ENCODE measurements at regions not wholly inside any gene's neighbourhood (a gene's known extent, or its start where the extent isn't known, plus 50 kb on each side); places are given as distances from the start of the nearest gene placed in this dataset.

- Histone ChIP-seq H3K4me1 (ENCODE audit: control insufficient read depth in 1 of 2, insufficient read depth in 1 of 2, low read depth in 1 of 2, low read length in 1 of 2) (no peaks in the 10 kb centered on the region), H3K27ac (no peak overlapping the region), H3K27me3 (peaks cover 20% of the 10 kb centered on the region), H3K9me3 (no peaks in the 10 kb centered on the region), H3K4me3 (ENCODE audit: low read depth in 1 of 2, low read length in 1 of 2) (no peak overlapping the region), H3K36me3 (no peaks in the 10 kb centered on the region)
- no peak for TF ChIP-seq CTCF (IDR thresholded peaks at IDR 0.05)
These were observed 135.7 kb downstream of the EVA1A start for GRCh38 chr2:75424936-75425619.

GRCh38 chr2:75421986-75422385 is 138.8 kb downstream of the EVA1A start:
- Histone ChIP-seq H3K27ac (no peak overlapping the region), H3K9me3 (no peaks in the 10 kb centered on the region), H3K27me3 (peaks cover 15% of the 10 kb centered on the region), H3K4me3 (ENCODE audit: low read depth in 1 of 2, low read length in 1 of 2) (no peak overlapping the region), H3K4me1 (ENCODE audit: control insufficient read depth in 1 of 2, insufficient read depth in 1 of 2, low read depth in 1 of 2, low read length in 1 of 2) (no peaks in the 10 kb centered on the region), H3K36me3 (no peaks in the 10 kb centered on the region)
- TF ChIP-seq CTCF (IDR thresholded peaks at IDR 0.05): no peak

GRCh38 chr2:75416420-75417342 is 144.1 kb downstream of the EVA1A start:
- peaks cover 9% of the 10 kb centered on the region for H3K27me3 ChIP-seq
- no peak overlapping the region for H3K27ac ChIP-seq
- no peaks in the 10 kb centered on the region for H3K36me3 ChIP-seq
- no peaks in the 10 kb centered on the region for H3K9me3 ChIP-seq
- no peak for TF ChIP-seq CTCF (IDR thresholded peaks at IDR 0.05)
- H3K4me1 ChIP-seq (ENCODE audit: control insufficient read depth in 1 of 2, insufficient read depth in 1 of 2, low read depth in 1 of 2, low read length in 1 of 2): no peaks in the 10 kb centered on the region
- H3K4me3 ChIP-seq (ENCODE audit: low read depth in 1 of 2, low read length in 1 of 2): no peak overlapping the region

GRCh38 chr2:75415731-75416130 is 145.0 kb downstream of the EVA1A start:
- Histone ChIP-seq H3K27me3 (peaks cover 3% of the 10 kb centered on the region), H3K4me1 (ENCODE audit: control insufficient read depth in 1 of 2, insufficient read depth in 1 of 2, low read depth in 1 of 2, low read length in 1 of 2) (no peaks in the 10 kb centered on the region), H3K27ac (no peak overlapping the region), H3K9me3 (no peaks in the 10 kb centered on the region), H3K36me3 (no peaks in the 10 kb centered on the region), H3K4me3 (ENCODE audit: low read depth in 1 of 2, low read length in 1 of 2) (no peak overlapping the region)
- TF ChIP-seq CTCF (IDR thresholded peaks at IDR 0.05): no peak

- Histone ChIP-seq H3K4me3 (ENCODE audit: low read depth in 1 of 2, low read length in 1 of 2) (no peak overlapping the region), H3K27ac (no peak overlapping the region)
These were observed 145.6 kb downstream of the EVA1A start for GRCh38 chr2:75415111-75415626.

More at GRCh38 chr2:75415111-75415626, 145.6 kb downstream of the EVA1A start:
- no peak for TF ChIP-seq CTCF (IDR thresholded peaks at IDR 0.05)
- no peaks in the 10 kb centered on the region for H3K27me3 ChIP-seq
- H3K4me1 ChIP-seq (ENCODE audit: control insufficient read depth in 1 of 2, insufficient read depth in 1 of 2, low read depth in 1 of 2, low read length in 1 of 2): no peaks in the 10 kb centered on the region
- H3K9me3 ChIP-seq: no peaks in the 10 kb centered on the region
- H3K36me3 ChIP-seq: no peaks in the 10 kb centered on the region

Measured in neutrophil (primary cell).